Germinal center (tissue), 1 donor: ENCODE measurements at regions not wholly inside any gene's neighbourhood (a gene's known extent, or its start where the extent isn't known, plus 50 kb on each side); places are given as distances from the start of the nearest gene placed in this dataset.

Source experiments
- DNase-seq: peaks from one replicate; pipeline ENCODE4 v3.0.0; 2012; ENCODE audit warnings: mixed read lengths, low spot score

- DNase-seq: no peak
Measured at GRCh38 chr13:73449252-73449651, 390.4 kb downstream of the KLF5 start.

- DNase-seq: no peak
Measured at GRCh38 chr13:73440296-73440895, 381.6 kb downstream of the KLF5 start.

- no peak for DNase-seq
Measured at GRCh38 chr13:73433890-73434289, 375.1 kb downstream of the KLF5 start.

GRCh38 chr13:73433458-73433857 is 374.7 kb downstream of the KLF5 start:
- no peak for DNase-seq

GRCh38 chr13:73429701-73430100 is 370.9 kb downstream of the KLF5 start:
- no peak for DNase-seq

- no peak for DNase-seq
Measured at GRCh38 chr13:73428706-73429105, 369.9 kb downstream of the KLF5 start.

GRCh38 chr13:73428137-73428536 is 369.3 kb downstream of the KLF5 start:
- DNase-seq: no peak

- DNase-seq: no peak
Measured at GRCh38 chr13:73422973-73423372, 364.2 kb downstream of the KLF5 start.

- DNase-seq: no peak
Measured at GRCh38 chr13:73421310-73421912, 362.6 kb downstream of the KLF5 start.

GRCh38 chr13:73419186-73419585 is 360.4 kb downstream of the KLF5 start:
- DNase-seq: no peak

- no peak for DNase-seq
Measured at GRCh38 chr13:73417012-73417615, 358.3 kb downstream of the KLF5 start.

- no peak for DNase-seq
Measured at GRCh38 chr13:73416093-73416492, 357.3 kb downstream of the KLF5 start.

- no peak for DNase-seq
Measured at GRCh38 chr13:73413656-73414055, 354.9 kb downstream of the KLF5 start.

- no peak for DNase-seq
Measured at GRCh38 chr13:73412933-73413332, 354.1 kb downstream of the KLF5 start.

GRCh38 chr13:73411067-73411809 is 352.4 kb downstream of the KLF5 start:
- DNase-seq: no peak

- no peak for DNase-seq
Measured at GRCh38 chr13:73406454-73406853, 347.6 kb downstream of the KLF5 start.

- no peak for DNase-seq
Measured at GRCh38 chr13:73404581-73404980, 345.8 kb downstream of the KLF5 start.

GRCh38 chr13:73403355-73404120 is 344.7 kb downstream of the KLF5 start:
- no peak for DNase-seq

GRCh38 chr13:73401769-73402168 is 343.0 kb downstream of the KLF5 start:
- DNase-seq: no peak

GRCh38 chr13:73399347-73400216 is 340.8 kb downstream of the KLF5 start:
- no peak for DNase-seq
